ENCODE measurements at regions not wholly inside any gene's neighbourhood (a gene's known extent, or its start where the extent isn't known, plus 50 kb on each side); places are given as distances from the start of the nearest gene placed in this dataset.

DNA sequence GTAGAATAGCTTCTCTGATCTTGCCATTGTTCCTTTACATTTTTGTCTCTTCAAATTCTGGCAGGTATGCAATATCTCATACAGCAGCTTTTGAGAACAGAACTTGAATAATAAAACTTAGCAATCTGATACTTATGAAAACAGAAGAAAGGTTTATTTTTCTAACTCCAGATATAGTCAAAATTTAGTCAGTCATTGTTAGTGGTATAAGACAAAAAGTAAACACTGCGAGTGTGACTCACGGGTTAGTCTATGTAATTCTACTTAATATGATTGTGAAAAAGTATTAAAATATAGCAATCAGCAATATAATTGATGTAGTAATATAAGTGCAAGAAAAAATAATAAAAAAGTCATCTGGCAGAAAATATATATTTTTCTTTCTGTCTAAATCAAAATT is 910.4 kb downstream of the DNAH5 start:
- TF ChIP-seq, protein P1, sequence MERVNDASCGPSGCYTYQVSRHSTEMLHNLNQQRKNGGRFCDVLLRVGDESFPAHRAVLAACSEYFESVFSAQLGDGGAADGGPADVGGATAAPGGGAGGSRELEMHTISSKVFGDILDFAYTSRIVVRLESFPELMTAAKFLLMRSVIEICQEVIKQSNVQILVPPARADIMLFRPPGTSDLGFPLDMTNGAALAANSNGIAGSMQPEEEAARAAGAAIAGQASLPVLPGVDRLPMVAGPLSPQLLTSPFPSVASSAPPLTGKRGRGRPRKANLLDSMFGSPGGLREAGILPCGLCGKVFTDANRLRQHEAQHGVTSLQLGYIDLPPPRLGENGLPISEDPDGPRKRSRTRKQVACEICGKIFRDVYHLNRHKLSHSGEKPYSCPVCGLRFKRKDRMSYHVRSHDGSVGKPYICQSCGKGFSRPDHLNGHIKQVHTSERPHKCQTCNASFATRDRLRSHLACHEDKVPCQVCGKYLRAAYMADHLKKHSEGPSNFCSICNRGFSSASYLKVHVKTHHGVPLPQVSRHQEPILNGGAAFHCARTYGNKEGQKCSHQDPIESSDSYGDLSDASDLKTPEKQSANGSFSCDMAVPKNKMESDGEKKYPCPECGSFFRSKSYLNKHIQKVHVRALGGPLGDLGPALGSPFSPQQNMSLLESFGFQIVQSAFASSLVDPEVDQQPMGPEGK (CRISPR knock-in tag; IDR thresholded peaks at IDR 0.05; ENCODE audit: borderline replicate concordance) = no peak
- TF ChIP-seq PPARA (CRISPR knock-in tag; IDR thresholded peaks at IDR 0.05; ENCODE audit: borderline replicate concordance) = no peak
- TF ChIP-seq RARB (CRISPR knock-in tag; IDR thresholded peaks at IDR 0.05) = no peak

Measured in SK-N-SH treated with all-trans-retinoic acid at 6 μM for 48 hours (cell line).